Sigmoid colon (tissue), 6 donors: ENCODE measurements at regions not wholly inside any gene's neighbourhood (a gene's known extent, or its start where the extent isn't known, plus 50 kb on each side); places are given as distances from the start of the nearest gene placed in this dataset.

Experiments used
- DNase-seq: peaks from one replicate; pipeline ENCODE4 v3.0.0-alpha.2; 2019
- H3K27ac ChIP-seq, 4 donors: fragments of 200-600 bp; sonication (generic); one replicate each; pipeline ENCODE4 v1.5.1; 2016 to 2019; ENCODE audit warnings: mild to moderate bottlenecking in 1 of 4
- H3K27me3 ChIP-seq, 3 donors: fragments of 200-600 bp; sonication (generic); one replicate each; pipeline ENCODE4 v1.5.1; 2019; ENCODE audit warnings: mild to moderate bottlenecking in 1 of 3
- H3K36me3 ChIP-seq, 4 donors: fragments of 200-600 bp; sonication (generic); one replicate each; pipeline ENCODE4 v1.5.1; 2016 to 2019
- H3K4me1 ChIP-seq, 4 donors: fragments of 200-600 bp; sonication (generic); one replicate each; pipeline ENCODE4 v1.5.1; 2017 to 2019
- H3K4me3 ChIP-seq, 4 donors: fragments of 200-600 bp; sonication (generic); one replicate each; pipeline ENCODE4 v1.5.1; 2017 to 2019; ENCODE audit warnings: mild to moderate bottlenecking in 2 of 4, moderate library complexity in 1 of 4
- H3K9me3 ChIP-seq, 4 donors: fragments of 200-600 bp in 3 of 4; sonication (generic) in 3 of 4; one replicate each; pipeline versions ENCODE4 v1.5.1 to v1.6.1; 2013 to 2019
- EP300 ChIP-seq, 4 donors: sonication (generic); formaldehyde crosslinking; IDR thresholded peaks; one replicate each; pipeline ENCODE4 v1.6.1; 2017; ENCODE audit warnings: antibody characterized with exemption in 4 of 4
- POLR2A ChIP-seq, 2 donors: fragments of 450-650 bp; IDR thresholded peaks; one replicate each; pipeline ENCODE4 v1.6.1; 2016; ENCODE audit warnings: antibody characterized with exemption in 2 of 2, mild to moderate bottlenecking in 2 of 2, moderate library complexity in 2 of 2
- POLR2AphosphoS5 ChIP-seq, 4 donors: sonication (generic); formaldehyde crosslinking; IDR thresholded peaks; one replicate each; pipeline ENCODE4 v1.6.1; 2017; ENCODE audit warnings: antibody characterized with exemption in 4 of 4
- WGBS, 2 donors: extraction: QIAGEN DNeasy Blood & Tissue Kit; methylation state at CpG; one replicate each; pipeline ENCODE4 v1.1.7; 2013; 5-methylcytosine and 5-hydroxymethylcytosine counted together
- intact Hi-C: fragments of 100-400 bp; cut with DNase I; formaldehyde crosslinking; loops from one replicate; pipeline ENCODE4 v1.15.1; 2023
- TF ChIP-seq, protein P1 (sequence below), 4 experiments: fragments of 450-650 bp in 3 of 4; fragments of 200-600 bp in 1 of 4; IDR thresholded peaks; one replicate each; pipeline ENCODE4 v1.5.1; 2016 to 2019; ENCODE audit warnings: antibody characterized with exemption in 4 of 4, mild to moderate bottlenecking in 3 of 4, moderate library complexity in 2 of 4
- donor health status: healthy with polysubstance abuse.
- donor health status: healthy.

DNA sequence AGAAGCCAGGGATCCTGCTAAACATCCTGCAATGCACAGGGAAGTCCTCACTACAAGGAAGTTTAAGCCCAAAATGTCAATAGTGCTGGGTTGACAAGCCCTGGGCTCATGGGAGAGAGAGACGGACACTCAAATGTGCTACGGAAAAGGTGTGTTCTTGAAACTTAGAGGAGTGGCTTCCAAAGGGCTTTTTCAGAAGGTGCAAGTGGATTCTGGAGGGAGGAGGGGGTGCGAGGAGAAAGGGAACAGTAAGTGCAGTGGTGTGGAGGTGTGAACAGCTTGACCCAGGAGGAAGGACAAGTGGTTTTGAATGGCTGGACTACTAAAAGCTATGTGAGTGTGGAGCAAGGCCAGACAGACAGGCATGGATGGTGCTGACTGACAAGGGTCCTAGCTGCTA lies 50.4 kb upstream of the CECR2 start:
- H3K4me3 ChIP-seq: no peak overlapping the region
- intact Hi-C loops: no loop called here
- no peaks in the 10 kb centered on the region for H3K9me3 ChIP-seq
- no peaks in the 10 kb centered on the region for H3K4me1 ChIP-seq
- TF ChIP-seq EP300 (IDR thresholded peaks at IDR 0.05) (no peak), POLR2A (IDR thresholded peaks at IDR 0.05) (no peak), POLR2AphosphoS5 (IDR thresholded peaks at IDR 0.05) (no peak)
- TF ChIP-seq, protein P1, sequence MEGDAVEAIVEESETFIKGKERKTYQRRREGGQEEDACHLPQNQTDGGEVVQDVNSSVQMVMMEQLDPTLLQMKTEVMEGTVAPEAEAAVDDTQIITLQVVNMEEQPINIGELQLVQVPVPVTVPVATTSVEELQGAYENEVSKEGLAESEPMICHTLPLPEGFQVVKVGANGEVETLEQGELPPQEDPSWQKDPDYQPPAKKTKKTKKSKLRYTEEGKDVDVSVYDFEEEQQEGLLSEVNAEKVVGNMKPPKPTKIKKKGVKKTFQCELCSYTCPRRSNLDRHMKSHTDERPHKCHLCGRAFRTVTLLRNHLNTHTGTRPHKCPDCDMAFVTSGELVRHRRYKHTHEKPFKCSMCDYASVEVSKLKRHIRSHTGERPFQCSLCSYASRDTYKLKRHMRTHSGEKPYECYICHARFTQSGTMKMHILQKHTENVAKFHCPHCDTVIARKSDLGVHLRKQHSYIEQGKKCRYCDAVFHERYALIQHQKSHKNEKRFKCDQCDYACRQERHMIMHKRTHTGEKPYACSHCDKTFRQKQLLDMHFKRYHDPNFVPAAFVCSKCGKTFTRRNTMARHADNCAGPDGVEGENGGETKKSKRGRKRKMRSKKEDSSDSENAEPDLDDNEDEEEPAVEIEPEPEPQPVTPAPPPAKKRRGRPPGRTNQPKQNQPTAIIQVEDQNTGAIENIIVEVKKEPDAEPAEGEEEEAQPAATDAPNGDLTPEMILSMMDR (IDR thresholded peaks at IDR 0.05): no peak
- 71 to 82% methylated on average over 3 of the region's 3 CpGs for WGBS, 2 donors
- no peak for DNase-seq
- no peaks in the 10 kb centered on the region for H3K36me3 ChIP-seq
- peaks cover 0 to 3% (median 0%) of the 10 kb centered on the region in 3 donors for H3K27me3 ChIP-seq
- no peak overlapping the region for H3K27ac ChIP-seq

DNA sequence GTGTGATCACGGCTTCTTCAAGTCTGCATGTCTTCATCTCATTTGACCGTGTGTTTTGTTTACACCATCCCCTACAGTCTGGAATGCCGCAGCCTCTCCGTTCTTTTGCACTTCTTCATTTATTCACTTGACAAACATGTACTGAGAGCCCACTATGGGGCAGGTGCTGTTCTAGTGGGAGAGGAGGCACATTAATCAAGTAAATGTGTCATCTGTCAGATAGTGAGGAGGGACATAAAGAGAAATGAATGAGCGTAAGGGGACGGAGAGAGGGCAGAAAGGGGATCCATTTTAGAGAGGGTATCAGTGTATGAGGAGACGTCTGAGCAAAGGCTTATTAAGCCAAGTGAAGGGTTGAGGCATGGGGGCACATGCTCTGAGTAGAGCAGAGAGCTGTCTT lies 54.0 kb upstream of the CECR2 start:
- no peak for DNase-seq
- 82 to 90% methylated on average over 7 of the region's 7 CpGs for WGBS, 2 donors
- Histone ChIP-seq H3K4me3 (no peak overlapping the region), H3K9me3 (no peaks in the 10 kb centered on the region), H3K4me1 (no peaks in the 10 kb centered on the region), H3K36me3 (no peaks in the 10 kb centered on the region), H3K27ac (no peak overlapping the region), H3K27me3 (peaks cover 0 to 3% (median 0%) of the 10 kb centered on the region in 3 donors)
- intact Hi-C loops: no loop called here
- TF ChIP-seq POLR2AphosphoS5 (IDR thresholded peaks at IDR 0.05): no peak

DNA sequence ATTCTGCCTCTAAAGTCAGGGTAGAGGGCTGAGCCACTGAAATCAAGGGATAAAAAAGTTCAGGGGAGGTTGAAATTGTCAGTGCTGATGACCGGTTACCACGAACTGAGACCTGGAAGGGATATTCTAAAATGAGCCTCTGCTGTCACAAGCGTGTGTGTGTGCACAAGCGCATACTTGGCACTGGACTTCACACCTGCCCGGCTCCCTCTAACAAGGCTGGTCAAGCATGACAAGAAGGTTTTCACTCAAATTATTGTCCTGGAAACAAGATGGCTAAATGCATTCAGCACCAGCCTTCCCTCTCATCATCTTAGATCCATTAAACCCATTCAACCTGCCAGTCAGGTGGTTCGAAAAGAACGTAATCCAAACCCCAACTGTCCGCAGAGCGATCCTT lies 54.8 kb upstream of the CECR2 start:
- Histone ChIP-seq H3K9me3 (no peaks in the 10 kb centered on the region), H3K4me3 (no peak overlapping the region), H3K4me1 (no peaks in the 10 kb centered on the region), H3K27ac (no peak overlapping the region), H3K36me3 (no peaks in the 10 kb centered on the region), H3K27me3 (peaks cover 0 to 3% (median 0%) of the 10 kb centered on the region in 3 donors)
- WGBS, 2 donors: 92 to 93% methylated on average over 9 of the region's 9 CpGs
- intact Hi-C loops: no loop called here
- TF ChIP-seq POLR2A (IDR thresholded peaks at IDR 0.05) (no peak), POLR2AphosphoS5 (IDR thresholded peaks at IDR 0.05) (no peak), EP300 (IDR thresholded peaks at IDR 0.05) (no peak)
- TF ChIP-seq, protein P1 (IDR thresholded peaks at IDR 0.05): no peak
- DNase-seq: no peak

DNA sequence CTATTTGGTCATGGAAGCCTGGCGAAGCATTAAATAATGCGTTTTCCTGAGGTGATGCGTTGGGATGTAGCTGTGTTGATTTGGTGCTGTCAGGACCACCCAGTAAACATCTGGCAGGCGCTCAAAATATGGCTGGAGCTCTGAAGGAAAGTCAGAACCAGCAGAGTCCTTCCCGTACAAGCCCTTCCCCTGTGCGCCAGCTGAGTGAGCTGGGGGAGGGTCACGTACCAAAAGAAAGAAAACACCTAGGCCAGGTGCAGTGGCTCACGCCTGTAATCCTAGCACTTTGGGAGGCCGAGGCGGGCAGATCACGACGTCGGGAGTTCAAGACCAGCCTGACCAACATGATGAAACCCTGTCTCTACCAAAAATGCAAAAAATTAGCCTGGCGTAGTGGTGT lies 55.6 kb upstream of the CECR2 start:
- WGBS, 2 donors: 87 to 91% methylated on average over 14 of the region's 14 CpGs
- no peaks in the 10 kb centered on the region for H3K4me1 ChIP-seq
- peaks cover 0 to 3% (median 0%) of the 10 kb centered on the region in 3 donors for H3K27me3 ChIP-seq
- H3K27ac ChIP-seq: no peak overlapping the region
- H3K36me3 ChIP-seq: no peaks in the 10 kb centered on the region
- no peak for TF ChIP-seq EP300 (IDR thresholded peaks at IDR 0.05)
- TF ChIP-seq POLR2A (IDR thresholded peaks at IDR 0.05): no peak
- TF ChIP-seq POLR2AphosphoS5 (IDR thresholded peaks at IDR 0.05): no peak
- TF ChIP-seq, protein P1 (IDR thresholded peaks at IDR 0.05): no peak
- intact Hi-C loops: no loop called here
- H3K4me3 ChIP-seq: no peak overlapping the region
- no peaks in the 10 kb centered on the region for H3K9me3 ChIP-seq
- no peak for DNase-seq

DNA sequence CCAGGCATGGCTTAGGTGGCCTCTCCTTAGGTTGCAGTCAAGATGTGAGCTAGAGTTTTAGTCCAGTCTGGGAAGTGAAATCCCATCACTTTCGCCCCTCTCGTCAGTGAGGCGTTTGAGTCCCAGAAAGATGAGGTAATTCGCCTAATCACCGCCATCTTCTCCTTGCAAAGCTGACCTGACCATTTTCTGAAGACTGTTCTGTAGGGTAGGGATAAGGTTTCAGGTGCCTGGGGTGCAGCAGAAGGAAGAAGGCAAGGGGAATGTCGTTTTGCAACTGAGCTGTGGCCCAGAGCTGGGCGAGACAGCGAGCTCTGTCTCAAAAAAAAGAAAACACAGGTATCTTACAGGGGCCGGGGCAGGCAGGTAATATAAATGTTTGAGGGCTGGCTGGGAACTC lies 61.7 kb upstream of the CECR2 start:
- Histone ChIP-seq H3K27ac (no peak overlapping the region), H3K36me3 (no peaks in the 10 kb centered on the region), H3K4me1 (no peaks in the 10 kb centered on the region), H3K4me3 (no peak overlapping the region), H3K27me3 (no peaks in the 10 kb centered on the region), H3K9me3 (no peaks in the 10 kb centered on the region)
- intact Hi-C loops: no loop called here
- 85 to 87% methylated on average over 9 of the region's 9 CpGs for WGBS, 2 donors
- TF ChIP-seq POLR2AphosphoS5 (IDR thresholded peaks at IDR 0.05) (no peak), EP300 (IDR thresholded peaks at IDR 0.05) (no peak), POLR2A (IDR thresholded peaks at IDR 0.05) (no peak)
- TF ChIP-seq, protein P1 (IDR thresholded peaks at IDR 0.05): no peak
- no peak for DNase-seq
